ENCODE measurements at regions not wholly inside any gene's neighbourhood (a gene's known extent, or its start where the extent isn't known, plus 50 kb on each side); places are given as distances from the start of the nearest gene placed in this dataset.

DNA sequence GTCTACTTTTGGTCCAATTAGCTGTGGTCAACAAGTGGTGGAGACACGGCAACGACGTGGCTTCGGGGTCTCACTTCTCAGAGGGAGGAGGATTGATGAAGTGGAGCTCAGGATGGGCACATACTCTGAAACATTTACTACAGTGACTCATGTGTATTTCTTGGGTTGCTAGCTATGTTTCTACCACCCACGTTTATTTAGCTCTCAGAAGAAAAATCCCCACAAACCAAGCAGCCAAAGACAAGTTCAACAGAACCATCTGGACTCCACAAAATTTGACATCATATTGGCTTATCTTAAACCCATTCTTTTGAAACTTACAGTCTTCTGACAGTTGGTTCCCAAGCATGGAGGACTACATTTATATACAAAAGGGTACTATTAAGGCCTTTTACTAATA is 158.0 kb downstream of the CBLL2 start:
- H3K9ac ChIP-seq (ENCODE audit: insufficient read depth, low read length), result no peak overlapping the region
- TF ChIP-seq EZH2 (IDR thresholded peaks at IDR 0.05; ENCODE audit: low read length, missing control alignments), result no peak
- TF ChIP-seq, protein P1, sequence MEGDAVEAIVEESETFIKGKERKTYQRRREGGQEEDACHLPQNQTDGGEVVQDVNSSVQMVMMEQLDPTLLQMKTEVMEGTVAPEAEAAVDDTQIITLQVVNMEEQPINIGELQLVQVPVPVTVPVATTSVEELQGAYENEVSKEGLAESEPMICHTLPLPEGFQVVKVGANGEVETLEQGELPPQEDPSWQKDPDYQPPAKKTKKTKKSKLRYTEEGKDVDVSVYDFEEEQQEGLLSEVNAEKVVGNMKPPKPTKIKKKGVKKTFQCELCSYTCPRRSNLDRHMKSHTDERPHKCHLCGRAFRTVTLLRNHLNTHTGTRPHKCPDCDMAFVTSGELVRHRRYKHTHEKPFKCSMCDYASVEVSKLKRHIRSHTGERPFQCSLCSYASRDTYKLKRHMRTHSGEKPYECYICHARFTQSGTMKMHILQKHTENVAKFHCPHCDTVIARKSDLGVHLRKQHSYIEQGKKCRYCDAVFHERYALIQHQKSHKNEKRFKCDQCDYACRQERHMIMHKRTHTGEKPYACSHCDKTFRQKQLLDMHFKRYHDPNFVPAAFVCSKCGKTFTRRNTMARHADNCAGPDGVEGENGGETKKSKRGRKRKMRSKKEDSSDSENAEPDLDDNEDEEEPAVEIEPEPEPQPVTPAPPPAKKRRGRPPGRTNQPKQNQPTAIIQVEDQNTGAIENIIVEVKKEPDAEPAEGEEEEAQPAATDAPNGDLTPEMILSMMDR (conservative IDR thresholded peaks at IDR 0.05 in 1 of 2, IDR thresholded peaks at IDR 0.05 in 1 of 2; ENCODE audit: low read depth in 1 of 2, low read length in 2 of 2), result no peak
- no peaks in the 10 kb centered on the region for H3K4me1 ChIP-seq (ENCODE audit: control insufficient read depth, extremely low read depth, insufficient read depth, low read length)
- H3K9me3 ChIP-seq (ENCODE audit: control insufficient read depth, insufficient read depth, low read depth, low read length), result no peaks in the 10 kb centered on the region
- no peaks in the 10 kb centered on the region for H3K27me3 ChIP-seq (ENCODE audit: control insufficient read depth, insufficient read depth, low read length)
- no peaks in the 10 kb centered on the region for H3K79me2 ChIP-seq (ENCODE audit: control insufficient read depth, insufficient read depth, low read length)
- H4K20me1 ChIP-seq (ENCODE audit: control insufficient read depth, extremely low read depth, insufficient read depth, low read length), result no peaks in the 10 kb centered on the region
- H3K4me2 ChIP-seq (ENCODE audit: extremely low read depth, insufficient read depth, low read length), result no peak overlapping the region
- DNase-seq (ENCODE audit: low read depth in 2 of 2), result peak; percentile 0 to 64
- no peak overlapping the region for H2AFZ ChIP-seq (ENCODE audit: low read length)
- H3K36me3 ChIP-seq (ENCODE audit: control insufficient read depth, insufficient read depth, low read length), result no peaks in the 10 kb centered on the region
- no peak overlapping the region for H3K27ac ChIP-seq (ENCODE audit: insufficient read depth, low read length)
- no peak overlapping the region for H3K4me3 ChIP-seq (replicated peaks in 1 of 4; ENCODE audit: control extremely low read depth in 1 of 4, insufficient read depth in 1 of 4, low read depth in 3 of 4, low read length in 4 of 4)

- no peaks in the 10 kb centered on the region for H3K27me3 ChIP-seq (ENCODE audit: control insufficient read depth, insufficient read depth, low read length)
- no peak overlapping the region for H3K4me3 ChIP-seq (replicated peaks in 1 of 4; ENCODE audit: control extremely low read depth in 1 of 4, insufficient read depth in 1 of 4, low read depth in 3 of 4, low read length in 4 of 4)
- H3K4me2 ChIP-seq (ENCODE audit: extremely low read depth, insufficient read depth, low read length), result no peak overlapping the region
- H3K36me3 ChIP-seq (ENCODE audit: control insufficient read depth, insufficient read depth, low read length), result no peaks in the 10 kb centered on the region
- TF ChIP-seq EZH2 (IDR thresholded peaks at IDR 0.05; ENCODE audit: low read length, missing control alignments), result no peak
- TF ChIP-seq, protein P1 (conservative IDR thresholded peaks at IDR 0.05 in 1 of 2, IDR thresholded peaks at IDR 0.05 in 1 of 2; ENCODE audit: low read depth in 1 of 2, low read length in 2 of 2), result no peak
- no peaks in the 10 kb centered on the region for H4K20me1 ChIP-seq (ENCODE audit: control insufficient read depth, extremely low read depth, insufficient read depth, low read length)
- no peak overlapping the region for H3K27ac ChIP-seq (ENCODE audit: insufficient read depth, low read length)
- H3K79me2 ChIP-seq (ENCODE audit: control insufficient read depth, insufficient read depth, low read length), result no peaks in the 10 kb centered on the region
- no peak for DNase-seq (ENCODE audit: low read depth in 2 of 2)
- H3K9me3 ChIP-seq (ENCODE audit: control insufficient read depth, insufficient read depth, low read depth, low read length), result no peaks in the 10 kb centered on the region
- H3K9ac ChIP-seq (ENCODE audit: insufficient read depth, low read length), result no peak overlapping the region
- H3K4me1 ChIP-seq (ENCODE audit: control insufficient read depth, extremely low read depth, insufficient read depth, low read length), result no peaks in the 10 kb centered on the region
- H2AFZ ChIP-seq (ENCODE audit: low read length), result no peak overlapping the region
These were observed 160.8 kb downstream of the CBLL2 start for GRCh38 chrX:22433292-22434070.

DNA sequence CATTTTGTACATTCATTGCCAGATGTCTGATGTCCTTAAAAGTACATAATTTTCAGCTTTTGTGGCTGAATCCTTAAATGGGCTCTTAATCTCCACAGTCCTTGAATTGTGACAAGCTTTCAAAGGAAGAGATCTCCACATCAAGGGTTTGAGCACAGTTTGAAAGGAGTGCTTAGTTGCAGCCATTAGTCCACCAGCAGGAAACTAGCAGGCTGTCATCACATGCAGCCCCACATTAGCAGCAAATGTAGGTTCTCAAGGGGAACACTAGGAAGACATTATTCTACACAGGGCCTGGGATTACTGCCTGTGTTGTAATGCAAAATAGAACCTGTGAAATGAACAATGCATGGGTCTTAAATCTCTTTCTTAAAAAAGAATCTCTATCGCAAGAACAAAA is 173.2 kb downstream of the CBLL2 start:
- Histone ChIP-seq H3K36me3 (ENCODE audit: control insufficient read depth, insufficient read depth, low read length) (no peaks in the 10 kb centered on the region), H3K4me3 (replicated peaks in 1 of 4; ENCODE audit: control extremely low read depth in 1 of 4, insufficient read depth in 1 of 4, low read depth in 3 of 4, low read length in 4 of 4) (no peak overlapping the region), H3K27ac (ENCODE audit: insufficient read depth, low read length) (no peak overlapping the region), H3K9me3 (ENCODE audit: control insufficient read depth, insufficient read depth, low read depth, low read length) (no peaks in the 10 kb centered on the region), H3K4me1 (ENCODE audit: control insufficient read depth, extremely low read depth, insufficient read depth, low read length) (no peaks in the 10 kb centered on the region), H3K9ac (ENCODE audit: insufficient read depth, low read length) (no peak overlapping the region), H3K4me2 (ENCODE audit: extremely low read depth, insufficient read depth, low read length) (no peak overlapping the region), H4K20me1 (ENCODE audit: control insufficient read depth, extremely low read depth, insufficient read depth, low read length) (no peaks in the 10 kb centered on the region), H3K79me2 (ENCODE audit: control insufficient read depth, insufficient read depth, low read length) (no peaks in the 10 kb centered on the region), H2AFZ (ENCODE audit: low read length) (no peak overlapping the region), H3K27me3 (ENCODE audit: control insufficient read depth, insufficient read depth, low read length) (no peaks in the 10 kb centered on the region)
- DNase-seq (ENCODE audit: low read depth in 2 of 2), result no peak
- TF ChIP-seq EZH2 (IDR thresholded peaks at IDR 0.05; ENCODE audit: low read length, missing control alignments), result no peak
- TF ChIP-seq, protein P1 (conservative IDR thresholded peaks at IDR 0.05 in 1 of 2, IDR thresholded peaks at IDR 0.05 in 1 of 2; ENCODE audit: low read depth in 1 of 2, low read length in 2 of 2), result no peak

Measured in fibroblast of lung (primary cell).